Right lobe of liver (tissue), 4 donors: ENCODE measurements at regions not wholly inside any gene's neighbourhood (a gene's known extent, or its start where the extent isn't known, plus 50 kb on each side); places are given as distances from the start of the nearest gene placed in this dataset.

ENCODE experiments used
- CTCF ChIP-seq, 4 donors: fragments of 200-600 bp in 3 of 4; fragments of 450-650 bp in 1 of 4; IDR thresholded peaks; one replicate each; pipeline versions ENCODE4 v1.5.1 to v1.8.0; 2016 to 2022; ENCODE audit warnings: antibody characterized with exemption in 4 of 4, mild to moderate bottlenecking in 2 of 4
- POLR2A ChIP-seq: fragments of 450-650 bp; IDR thresholded peaks from one replicate; pipeline ENCODE4 v1.6.1; 2017; ENCODE audit warnings: antibody characterized with exemption, mild to moderate bottlenecking
- donor health status: DM: no; HTN: no; CAD: no.
- donor health status: DM: no; HTN: no; CAD: no.
- donor health status: DM: no; HTN: yes; CAD: no.

- TF ChIP-seq CTCF (IDR thresholded peaks at IDR 0.05) (no peak), POLR2A (no peak)
These were observed 1084.6 kb upstream of the TMEFF2 start for GRCh38 chr2:193279361-193279760.
